HepG2 (cell line): ENCODE measurements at regions not wholly inside any gene's neighbourhood (a gene's known extent, or its start where the extent isn't known, plus 50 kb on each side); places are given as distances from the start of the nearest gene placed in this dataset.
"Not testable (repeated sequence)": the region's sequence is repeated elsewhere in the genome, so short reads cannot be mapped to it uniquely, and the experiment has no call there.

Source experiments
- ATAC-seq: fragments of 200-7000 bp; cut with Tn5 transposase; 3 replicates; pipeline ENCODE4 v1.9.1; 2020; ENCODE audit warnings: mild to moderate bottlenecking, moderate library complexity
- BruUV-seq: library from RNA; stranded (reverse); fragments of 400-500 nt; replicated peaks from 2 replicates; lab custom pipeline; 2021; lab: Mats Ljungman, UMichigan
- CTCF ChIA-PET: fragments of 300-600 bp; formaldehyde crosslinking; extraction: SDS; loops from one replicate; lab custom pipeline; 2021; ENCODE audit warnings: low total read pairs, inconsistent platforms, low intra/inter-chr PET ratio; lab: Yijun Ruan, JAX
- POLR2A ChIA-PET: fragments of 350-600 bp; sonication (Branson Sonifier 250); formaldehyde crosslinking; loops from one replicate; lab custom pipeline; 2020; ENCODE audit warnings: antibody characterized with exemption, inconsistent platforms; lab: Yijun Ruan, JAX
- DNase-seq: peaks from one replicate; pipeline ENCODE4 v3.0.0-alpha.2; 2015; ENCODE audit warnings: low spot score
- FAIRE-seq: peaks from 3 replicates; lab custom pipeline; 2011; peaks lifted over from hg19 to GRCh38; lab: Jason Lieb, UNC
- H2AFZ ChIP-seq: one replicate; pipeline ENCODE4 v1.6.1; 2011; ENCODE audit warnings: low read length, inconsistent platforms
- H3K27ac ChIP-seq: fragments of 300-600 bp; 3 replicates; pipeline ENCODE4 v1.8.0; 2011; ENCODE audit warnings: mixed run types, mild to moderate bottlenecking, mixed read lengths, low read length, inconsistent platforms; ENCODE audit not compliant: insufficient read depth; ENCODE audit errors: extremely low read length
- H3K27me3 ChIP-seq, 2 experiments: fragments of 200-600 bp in 1 of 2; 2 replicates in 1 of 2; 3 replicates in 1 of 2; pipeline versions ENCODE4 v1.6.0 to v1.8.0; 2011; ENCODE audit warnings: low read length in 2 of 2, mild to moderate bottlenecking in 2 of 2, moderate library complexity in 2 of 2, inconsistent platforms in 1 of 2; ENCODE audit not compliant: insufficient read depth in 2 of 2, control insufficient read depth in 1 of 2
- H3K36me3 ChIP-seq, 2 experiments: fragments of 200-600 bp in 1 of 2; replicated peaks in 1 of 2; 2 replicates in 1 of 2; 3 replicates in 1 of 2; pipeline versions ENCODE4 v1.5.1 to v1.8.0; 2011; ENCODE audit warnings: low read length in 2 of 2, inconsistent platforms in 1 of 2; ENCODE audit not compliant: insufficient read depth in 2 of 2, control insufficient read depth in 1 of 2
- H3K4me1 ChIP-seq: 2 replicates; pipeline ENCODE4 v1.5.1; 2012; ENCODE audit warnings: low read length, inconsistent platforms; ENCODE audit not compliant: insufficient read depth
- H3K4me2 ChIP-seq: 2 replicates; pipeline ENCODE4 v1.6.0; 2011; ENCODE audit warnings: low read depth, low read length, inconsistent platforms
- H3K4me3 ChIP-seq, 3 experiments: fragments of 200-600 bp in 1 of 3; sonication (generic), shearing (Covaris generic) in 1 of 3; replicated peaks in 1 of 3; 2 replicates each; pipeline ENCODE4 v1.5.1; 2011 to 2016; ENCODE audit warnings: low read length in 3 of 3, inconsistent platforms in 2 of 3, low read depth in 2 of 3, mild to moderate bottlenecking in 2 of 3, control low read depth in 1 of 3, mixed read lengths in 1 of 3; ENCODE audit not compliant: insufficient read depth in 1 of 3
- H3K79me2 ChIP-seq: one replicate; pipeline ENCODE4 v1.6.1; 2011; ENCODE audit warnings: low read length, inconsistent platforms; ENCODE audit not compliant: insufficient read depth
- H3K9ac ChIP-seq: 2 replicates; pipeline ENCODE4 v1.6.0; 2011; ENCODE audit warnings: mild to moderate bottlenecking, low read depth, low read length, inconsistent platforms; ENCODE audit not compliant: insufficient read depth
- H3K9me3 ChIP-seq: 2 replicates; pipeline ENCODE4 v1.5.1; 2012; ENCODE audit warnings: mild to moderate bottlenecking, low read length
- H4K20me1 ChIP-seq: 2 replicates; pipeline ENCODE4 v1.6.0; 2011; ENCODE audit warnings: inconsistent platforms, mild to moderate bottlenecking, low read length, moderate library complexity; ENCODE audit not compliant: insufficient read depth
- AGO2 ChIP-seq: fragments of 200-400 bp; formaldehyde crosslinking; optimal IDR thresholded peaks from 2 replicates; pipeline ENCODE3; 2017; ENCODE audit warnings: mild to moderate bottlenecking, low read depth, low read length, moderate library complexity
- ARHGAP35 ChIP-seq: sonication (generic); formaldehyde crosslinking; IDR thresholded peaks from 2 replicates; pipeline ENCODE4 v1.9.0; 2022; ENCODE audit warnings: mild to moderate bottlenecking, inconsistent platforms, moderate library complexity, missing genetic modification reagents, borderline replicate concordance
- BCLAF1 ChIP-seq: fragments of 450-650 bp; IDR thresholded peaks from 2 replicates; pipeline ENCODE4 v1.6.1; 2017; ENCODE audit warnings: mild to moderate bottlenecking
- GABPB1 ChIP-seq: IDR thresholded peaks from 2 replicates; pipeline ENCODE4 v1.6.1; 2016; ENCODE audit warnings: mild to moderate bottlenecking, missing genetic modification reagents, moderate library complexity, missing compliant biosample characterization
- HNRNPUL1 ChIP-seq: fragments of 200-400 bp; formaldehyde crosslinking; IDR thresholded peaks from 2 replicates; pipeline ENCODE4 v1.6.1; 2017; ENCODE audit warnings: low read depth, mild to moderate bottlenecking, low read length, moderate library complexity
- MED13 ChIP-seq: sonication (generic); formaldehyde crosslinking; IDR thresholded peaks from 2 replicates; pipeline ENCODE4 v1.5.0; 2020; ENCODE audit warnings: missing genetic modification reagents
- MXD4 ChIP-seq: IDR thresholded peaks from 2 replicates; pipeline ENCODE4 v1.6.1; 2016; ENCODE audit warnings: mild to moderate bottlenecking, missing biosample characterization, missing genetic modification reagents
- MXI1 ChIP-seq: IDR thresholded peaks from 3 replicates; pipeline ENCODE4 v1.6.1; 2012; ENCODE audit warnings: low read depth, low read length, inconsistent platforms, borderline replicate concordance
- SIX4 ChIP-seq: sonication (generic); formaldehyde crosslinking; IDR thresholded peaks from 2 replicates; pipeline ENCODE4 v1.4.0; 2020; ENCODE audit warnings: missing genetic modification reagents
- TCF7L2 ChIP-seq: IDR thresholded peaks from 2 replicates; pipeline ENCODE4 v1.6.1; 2011; ENCODE audit warnings: mild to moderate bottlenecking, low read depth, low read length, moderate library complexity
- U2AF2 ChIP-seq: fragments of 200-400 bp; formaldehyde crosslinking; IDR thresholded peaks from 2 replicates; pipeline ENCODE4 v1.6.1; 2017; ENCODE audit warnings: low read depth, mild to moderate bottlenecking, low read length
- ZBTB43 ChIP-seq: sonication (generic); formaldehyde crosslinking; conservative IDR thresholded peaks from 2 replicates; pipeline ENCODE4 v1.4.0; 2020; ENCODE audit warnings: missing genetic modification reagents
- ZNF205 ChIP-seq: IDR thresholded peaks from 2 replicates; pipeline ENCODE4 v1.6.1; 2018; ENCODE audit warnings: missing biosample characterization, missing genetic modification reagents
- ZSCAN9 ChIP-seq: IDR thresholded peaks from 2 replicates; pipeline ENCODE4 v1.6.1; 2016; ENCODE audit warnings: borderline replicate concordance
- WGBS: methylation state at CpG from one replicate; pipeline ENCODE4 v1.1.6; 2017; ENCODE audit warnings: low lambda C conversion rate; 5-methylcytosine and 5-hydroxymethylcytosine counted together
- in situ Hi-C: cut with HindIII; loops from 2 replicates; pipeline ENCODE4 v1.10.0; 2017; ENCODE audit warnings: low pct_unique_long_range_greater_than_20kb; ENCODE audit not compliant: extremely low pct_ligation_motif_present
- intact Hi-C: fragments of 100-400 bp; cut with micrococcal nuclease; formaldehyde crosslinking; loops from one replicate; pipeline ENCODE4 v1.10.0; 2022; ENCODE audit not compliant: unreplicated experiment

GRCh38 chr5:3091040-3091774, 339.7 kb upstream of the IRX2 start:
- Histone ChIP-seq H3K4me3 (no peak overlapping the region), H3K4me2 (no peak overlapping the region), H3K27me3 (peaks cover 0 to 3% of the 10 kb centered on the region in 2 experiments; a peak in 2 of 5 replicates), H3K79me2 (no peaks in the 10 kb centered on the region), H2AFZ (no peak overlapping the region), H3K9ac (no peak overlapping the region), H3K4me1 (no peaks in the 10 kb centered on the region), H4K20me1 (no peaks in the 10 kb centered on the region), H3K36me3 (no peaks in the 10 kb centered on the region), H3K9me3 (no peaks in the 10 kb centered on the region), H3K27ac (no peak overlapping the region)
- 3% methylated on average over 11 of the region's 11 CpGs for WGBS
- intact Hi-C loops = no loop called here
- ATAC-seq (no peak), FAIRE-seq (no peak), DNase-seq (no peak)
- BruUV-seq = no TSS peak
- CTCF ChIA-PET = no interaction called here
- in situ Hi-C loops = no loop called here
- POLR2A ChIA-PET = no interaction called here
- TF ChIP-seq MXD4 = no peak
- TF ChIP-seq ARHGAP35 = no peak
- no peak for TF ChIP-seq AGO2
- TF ChIP-seq TCF7L2 = no peak
- no peak for TF ChIP-seq U2AF2
- TF ChIP-seq BCLAF1 = no peak
- no peak for TF ChIP-seq MXI1
- TF ChIP-seq MED13 (CRISPR knock-in tag) = no peak
- TF ChIP-seq HNRNPUL1 = no peak
- TF ChIP-seq ZBTB43 (CRISPR knock-in tag) = no peak
- TF ChIP-seq ZNF205 (CRISPR knock-in tag) = no peak
- no peak for TF ChIP-seq SIX4
- TF ChIP-seq GABPB1 (CRISPR knock-in tag) = no peak
- no peak for TF ChIP-seq ZSCAN9

GRCh38 chr5:3090305-3090704, 338.8 kb upstream of the IRX2 start:
- BruUV-seq, FAIRE-seq, POLR2A ChIA-PET: not testable (repeated sequence)

More at GRCh38 chr5:3090305-3090704, 338.8 kb upstream of the IRX2 start:
- ATAC-seq, H4K20me1 ChIP-seq, H3K27me3 ChIP-seq, H3K9me3 ChIP-seq, H3K9ac ChIP-seq, H2AFZ ChIP-seq, in situ Hi-C loops, H3K36me3 ChIP-seq, intact Hi-C loops, H3K4me1 ChIP-seq, CTCF ChIA-PET, H3K4me2 ChIP-seq, H3K4me3 ChIP-seq, H3K27ac ChIP-seq, H3K79me2 ChIP-seq, DNase-seq: not testable (repeated sequence)
- WGBS = 21% methylated on average over 6 of the region's 6 CpGs
